ENCODE measurements at regions not wholly inside any gene's neighbourhood (a gene's known extent, or its start where the extent isn't known, plus 50 kb on each side); places are given as distances from the start of the nearest gene placed in this dataset.

GRCh38 chr9:88722753-88723152 is 187.8 kb downstream of the NXNL2 start:
- TF ChIP-seq CTCF (IDR thresholded peaks at IDR 0.05; ENCODE audit: control insufficient read depth, insufficient read depth, low read depth, low read length, missing control alignments): peak; percentile 53
- DNase-seq (ENCODE audit: low read depth): no peak
- no peak overlapping the region for H3K4me3 ChIP-seq (ENCODE audit: control insufficient read depth, low read depth, low read length)

DNA sequence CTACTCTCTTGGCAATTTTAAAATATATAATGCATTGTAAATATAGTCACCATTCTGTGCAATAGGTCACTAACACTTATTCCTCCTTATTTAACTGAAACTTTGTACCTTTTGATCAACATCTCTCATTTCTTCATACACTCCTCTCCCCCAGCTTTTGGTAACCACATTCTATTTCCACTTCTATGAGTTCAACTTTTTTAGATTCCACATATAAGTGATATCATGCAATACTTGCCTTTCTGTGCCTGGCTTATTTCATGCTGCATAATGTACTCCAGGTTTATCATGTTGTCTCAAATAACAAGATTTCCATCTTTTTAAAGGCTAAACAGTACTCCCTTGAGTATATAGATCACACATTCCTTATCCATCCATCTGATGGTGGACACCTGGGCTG is 188.8 kb downstream of the NXNL2 start:
- H3K4me3 ChIP-seq (ENCODE audit: control insufficient read depth, low read depth, low read length): no peak overlapping the region
- no peak for DNase-seq (ENCODE audit: low read depth)
- no peak for TF ChIP-seq CTCF (IDR thresholded peaks at IDR 0.05; ENCODE audit: control insufficient read depth, insufficient read depth, low read depth, low read length, missing control alignments)

DNA sequence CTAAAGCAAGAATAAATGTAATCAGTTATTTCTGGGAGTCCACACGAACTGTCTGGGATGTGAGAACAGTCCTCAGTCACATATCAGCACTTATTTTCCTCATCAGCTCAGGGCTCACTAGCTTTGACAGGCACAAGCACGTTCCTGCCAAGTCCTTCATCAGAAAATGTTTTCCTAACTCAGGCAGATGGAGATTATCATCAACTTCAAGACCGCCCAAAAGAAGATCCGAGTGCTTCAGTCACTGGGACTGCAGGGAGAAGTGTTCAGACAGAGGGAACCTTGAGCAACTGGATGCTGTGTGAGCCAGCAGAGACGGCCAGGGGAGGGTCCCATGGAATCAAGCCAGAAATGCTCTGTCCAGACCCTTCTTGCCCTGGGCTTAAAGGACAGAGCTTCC is 189.4 kb downstream of the NXNL2 start:
- no peak for TF ChIP-seq CTCF (IDR thresholded peaks at IDR 0.05; ENCODE audit: control insufficient read depth, insufficient read depth, low read depth, low read length, missing control alignments)
- DNase-seq (ENCODE audit: low read depth): no peak
- H3K4me3 ChIP-seq (ENCODE audit: control insufficient read depth, low read depth, low read length): no peak overlapping the region

DNA sequence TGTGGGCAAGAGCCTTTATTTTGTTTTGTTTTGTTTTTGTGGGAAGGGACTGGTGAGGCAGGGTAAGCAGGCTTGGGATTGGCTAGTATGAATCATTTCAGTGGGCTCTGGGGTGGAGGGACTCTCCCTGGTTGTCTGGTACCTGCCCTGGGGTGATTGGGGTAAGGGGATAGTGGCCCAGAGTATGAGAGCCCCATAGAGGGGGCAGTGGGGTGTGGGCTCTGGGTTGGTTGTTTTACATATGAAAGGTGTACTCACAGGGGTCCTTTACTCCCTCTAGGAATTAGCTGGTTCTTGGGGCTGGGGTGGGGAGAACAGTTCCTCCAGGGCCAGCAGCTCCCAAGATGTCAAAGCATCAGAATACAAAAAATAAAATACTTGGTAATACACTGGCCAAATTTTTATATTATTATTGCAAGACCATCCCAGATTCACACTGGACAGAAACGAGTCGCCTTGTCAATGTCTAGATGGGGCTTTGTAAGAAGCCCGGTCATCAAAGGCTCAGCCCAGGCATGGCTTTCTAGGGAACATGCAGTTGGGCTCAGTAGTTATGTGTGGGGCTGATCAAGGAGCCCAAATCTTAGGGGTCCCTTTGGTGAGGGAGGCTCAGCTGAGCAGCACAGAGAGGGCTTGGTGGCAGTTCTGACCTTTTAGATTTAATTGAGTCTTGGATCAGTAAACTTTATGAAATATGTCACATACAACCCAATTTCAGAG is 190.5 kb downstream of the NXNL2 start:
- H3K4me3 ChIP-seq (ENCODE audit: control insufficient read depth, low read depth, low read length): no peak overlapping the region
- no peak for DNase-seq (ENCODE audit: low read depth)
- TF ChIP-seq CTCF (IDR thresholded peaks at IDR 0.05; ENCODE audit: control insufficient read depth, insufficient read depth, low read depth, low read length, missing control alignments): no peak

GRCh38 chr9:88726803-88727202 is 191.8 kb downstream of the NXNL2 start:
- no peak for TF ChIP-seq CTCF (IDR thresholded peaks at IDR 0.05; ENCODE audit: control insufficient read depth, insufficient read depth, low read depth, low read length, missing control alignments)
- no peak overlapping the region for H3K4me3 ChIP-seq (ENCODE audit: control insufficient read depth, low read depth, low read length)
- no peak for DNase-seq (ENCODE audit: low read depth)

DNA sequence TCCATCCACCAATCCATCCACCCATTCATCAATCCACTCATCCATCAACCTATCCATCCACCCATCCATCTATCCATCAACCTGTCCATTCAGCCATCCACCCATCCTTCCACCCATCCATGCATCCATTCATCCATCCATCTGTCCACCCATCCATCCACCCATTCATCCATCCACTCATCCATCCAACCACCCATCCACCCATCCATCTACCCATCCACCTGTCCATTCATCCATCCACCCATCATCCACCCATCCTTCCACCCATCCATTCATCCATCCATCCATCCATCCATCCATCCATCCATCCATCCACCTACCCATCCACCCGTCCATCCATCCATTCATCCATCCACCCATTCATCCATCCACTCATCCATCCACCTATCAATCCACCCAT is 195.8 kb downstream of the NXNL2 start:
- no peak for TF ChIP-seq CTCF (IDR thresholded peaks at IDR 0.05; ENCODE audit: control insufficient read depth, insufficient read depth, low read depth, low read length, missing control alignments)
- no peak overlapping the region for H3K4me3 ChIP-seq (ENCODE audit: control insufficient read depth, low read depth, low read length)
- DNase-seq (ENCODE audit: low read depth): no peak

Data from AG09309 (cell line).